HepG2 (cell line): ENCODE measurements at regions not wholly inside any gene's neighbourhood (a gene's known extent, or its start where the extent isn't known, plus 50 kb on each side); places are given as distances from the start of the nearest gene placed in this dataset.

Experiments used
- BHLHE40 ChIP-seq: IDR thresholded peaks from 2 replicates; pipeline ENCODE4 v1.6.1; 2011; ENCODE audit warnings: low read length, improper control_type of control experiment
- CREB1 ChIP-seq, 2 experiments: fragments of 450-650 bp in 1 of 2; IDR thresholded peaks; 2 replicates each; pipeline ENCODE4 v1.6.1; 2016 to 2017; ENCODE audit warnings: control low read depth in 1 of 2, mild to moderate bottlenecking in 1 of 2, missing compliant biosample characterization in 1 of 2, missing genetic modification characterization in 1 of 2
- GLI4 ChIP-seq: sonication (generic); formaldehyde crosslinking; IDR thresholded peaks from 2 replicates; pipeline ENCODE4 v1.5.1; 2020; ENCODE audit warnings: missing genetic modification reagents, mild to moderate bottlenecking, moderate library complexity, borderline replicate concordance
- MTF2 ChIP-seq: sonication (generic); formaldehyde crosslinking; IDR thresholded peaks from 2 replicates; pipeline ENCODE4 v1.5.0; 2020; ENCODE audit warnings: missing genetic modification reagents, borderline replicate concordance
- NFRKB ChIP-seq: fragments of 450-650 bp; IDR thresholded peaks from 2 replicates; pipeline ENCODE4 v1.6.1; 2017
- NR2F6 ChIP-seq, 2 experiments: IDR thresholded peaks; 2 replicates each; pipeline ENCODE4 v1.6.1; 2016; ENCODE audit warnings: antibody characterized with exemption in 1 of 2, mild to moderate bottlenecking in 1 of 2
- PITX1 ChIP-seq: sonication (generic); formaldehyde crosslinking; IDR thresholded peaks from 2 replicates; pipeline ENCODE4 v1.5.1; 2020; ENCODE audit warnings: mild to moderate bottlenecking, missing genetic modification reagents
- RBAK ChIP-seq: sonication (generic); formaldehyde crosslinking; IDR thresholded peaks from 2 replicates; pipeline ENCODE4 v1.5.1; 2020; ENCODE audit warnings: mild to moderate bottlenecking, missing genetic modification reagents
- SALL1 ChIP-seq: sonication (generic); formaldehyde crosslinking; IDR thresholded peaks from 2 replicates; pipeline ENCODE4 v1.8.0; 2022; ENCODE audit warnings: mild to moderate bottlenecking, missing genetic modification reagents
- SMARCC2 ChIP-seq: fragments of 450-650 bp; IDR thresholded peaks from 2 replicates; pipeline ENCODE4 v1.6.1; 2017; ENCODE audit warnings: antibody characterized with exemption, mild to moderate bottlenecking
- TAF1 ChIP-seq: sonication (generic); formaldehyde crosslinking; IDR thresholded peaks from 2 replicates; pipeline ENCODE4 v1.4.0; 2020; ENCODE audit warnings: missing genetic modification reagents
- ZFAT ChIP-seq: sonication (generic); formaldehyde crosslinking; conservative IDR thresholded peaks from 2 replicates; pipeline ENCODE4 v1.8.1; 2023; ENCODE audit warnings: missing genetic modification reagents, inconsistent platforms
- ZFP36L1 ChIP-seq: sonication (generic); formaldehyde crosslinking; IDR thresholded peaks from 2 replicates; pipeline ENCODE4 v1.8.0; 2022; ENCODE audit warnings: mild to moderate bottlenecking, missing genetic modification reagents, moderate library complexity
- ZNF616 ChIP-seq: sonication (generic); formaldehyde crosslinking; IDR thresholded peaks from 2 replicates; pipeline ENCODE4 v1.5.0; 2020; ENCODE audit warnings: low read depth, mild to moderate bottlenecking, missing genetic modification reagents
- ZNF788 ChIP-seq: sonication (generic); formaldehyde crosslinking; IDR thresholded peaks from 2 replicates; pipeline ENCODE4 v1.5.0; 2020; ENCODE audit warnings: mild to moderate bottlenecking, missing genetic modification reagents, borderline replicate concordance
- ZSCAN9 ChIP-seq: IDR thresholded peaks from 2 replicates; pipeline ENCODE4 v1.6.1; 2016; ENCODE audit warnings: borderline replicate concordance
- TF ChIP-seq, protein P1 (sequence below): sonication (generic); formaldehyde crosslinking; IDR thresholded peaks from 2 replicates; pipeline ENCODE4 v1.4.0; 2020; ENCODE audit warnings: missing genetic modification reagents, mild to moderate bottlenecking, borderline replicate concordance
- TF ChIP-seq, protein P2 (sequence below): sonication (generic); formaldehyde crosslinking; IDR thresholded peaks from 2 replicates; pipeline ENCODE4 v1.5.0; 2020; ENCODE audit warnings: missing genetic modification reagents
- TF ChIP-seq, protein P3 (sequence below): sonication (generic); formaldehyde crosslinking; IDR thresholded peaks from 2 replicates; pipeline ENCODE4 v1.8.0; 2022; ENCODE audit warnings: missing genetic modification reagents, mild to moderate bottlenecking, inconsistent platforms, borderline replicate concordance
- TF ChIP-seq, protein P4 (sequence below): sonication (generic); formaldehyde crosslinking; IDR thresholded peaks from 2 replicates; pipeline ENCODE4 v1.9.0; 2022; ENCODE audit warnings: missing genetic modification reagents, mild to moderate bottlenecking, borderline replicate concordance
- TF ChIP-seq, protein P5 (sequence below): sonication (generic); formaldehyde crosslinking; IDR thresholded peaks from 2 replicates; pipeline ENCODE4 v1.9.0; 2021; ENCODE audit warnings: missing genetic modification reagents, mild to moderate bottlenecking, borderline replicate concordance

DNA sequence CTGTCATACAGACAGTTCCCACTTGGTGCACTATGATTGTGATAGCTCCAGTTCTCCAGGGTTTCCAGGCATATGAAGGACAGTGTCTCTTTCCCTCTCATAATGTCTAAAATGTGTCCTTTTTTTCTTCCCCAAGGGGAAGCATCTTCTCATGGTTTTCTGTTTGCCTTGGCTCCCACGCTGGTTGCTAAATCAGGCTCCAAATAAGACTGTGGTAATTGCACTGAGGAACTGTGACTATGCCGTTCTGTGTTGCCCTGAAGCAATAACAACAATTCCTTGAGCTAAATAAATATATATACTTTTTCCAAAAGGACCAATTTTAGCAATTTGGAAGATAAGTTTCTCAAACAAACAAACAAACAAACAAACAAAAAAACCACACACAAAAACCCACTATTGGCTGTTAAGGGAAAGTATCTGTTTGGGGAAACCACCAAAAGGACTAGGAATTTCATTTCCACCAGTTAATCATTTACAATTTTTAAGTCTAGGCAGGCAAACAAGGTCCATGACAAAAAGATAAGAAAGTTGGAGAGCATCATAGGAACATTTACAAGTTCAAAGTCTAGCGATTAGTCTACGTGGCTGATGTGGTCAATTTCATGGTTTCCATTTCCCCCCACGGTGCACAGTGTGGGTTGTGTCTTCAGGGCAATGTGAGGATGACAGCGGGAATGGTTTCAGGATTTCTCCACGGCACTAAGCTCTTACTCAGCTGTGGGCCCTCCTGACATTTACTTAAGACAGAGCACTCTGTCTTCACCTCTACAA lies 62.4 kb downstream of the THNSL1 start (continued):
- TF ChIP-seq, protein P1, sequence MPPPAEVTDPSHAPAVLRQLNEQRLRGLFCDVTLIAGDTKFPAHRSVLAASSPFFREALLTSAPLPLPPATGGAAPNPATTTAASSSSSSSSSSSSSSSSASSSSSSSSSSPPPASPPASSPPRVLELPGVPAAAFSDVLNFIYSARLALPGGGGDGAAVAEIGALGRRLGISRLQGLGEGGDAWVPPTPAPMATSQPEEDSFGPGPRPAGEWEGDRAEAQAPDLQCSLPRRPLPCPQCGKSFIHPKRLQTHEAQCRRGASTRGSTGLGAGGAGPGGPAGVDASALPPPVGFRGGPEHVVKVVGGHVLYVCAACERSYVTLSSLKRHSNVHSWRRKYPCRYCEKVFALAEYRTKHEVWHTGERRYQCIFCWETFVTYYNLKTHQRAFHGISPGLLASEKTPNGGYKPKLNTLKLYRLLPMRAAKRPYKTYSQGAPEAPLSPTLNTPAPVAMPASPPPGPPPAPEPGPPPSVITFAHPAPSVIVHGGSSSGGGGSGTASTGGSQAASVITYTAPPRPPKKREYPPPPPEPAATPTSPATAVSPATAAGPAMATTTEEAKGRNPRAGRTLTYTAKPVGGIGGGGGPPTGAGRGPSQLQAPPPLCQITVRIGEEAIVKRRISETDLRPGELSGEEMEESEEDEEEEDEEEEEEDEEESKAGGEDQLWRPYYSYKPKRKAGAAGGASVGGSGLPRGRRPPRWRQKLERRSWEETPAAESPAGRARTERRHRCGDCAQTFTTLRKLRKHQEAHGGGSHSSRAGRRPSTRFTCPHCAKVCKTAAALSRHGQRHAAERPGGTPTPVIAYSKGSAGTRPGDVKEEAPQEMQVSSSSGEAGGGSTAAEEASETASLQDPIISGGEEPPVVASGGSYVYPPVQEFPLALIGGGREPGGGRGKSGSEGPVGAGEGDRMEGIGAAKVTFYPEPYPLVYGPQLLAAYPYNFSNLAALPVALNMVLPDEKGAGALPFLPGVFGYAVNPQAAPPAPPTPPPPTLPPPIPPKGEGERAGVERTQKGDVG, result no peak
- TF ChIP-seq CREB1 (IDR thresholded peaks at IDR 0.05) (0 out of 2 replicates have a peak, but pooled peaks have one; percentile 31), CREB1 (CRISPR knock-in tag; IDR thresholded peaks at IDR 0.05) (peak; percentile 52; the same call in 1 of the 2 replicates), NR2F6 (IDR thresholded peaks at IDR 0.05) (no peak), NR2F6 (CRISPR knock-in tag; IDR thresholded peaks at IDR 0.05) (no peak), ZNF788 (no peak), SMARCC2 (no peak), RBAK (CRISPR knock-in tag) (no peak), PITX1 (CRISPR knock-in tag) (0 out of 2 replicates have a peak, but pooled peaks have one; percentile 40), ZFAT (CRISPR knock-in tag) (no peak), BHLHE40 (no peak), ZNF616 (CRISPR knock-in tag) (no peak), ZSCAN9 (no peak), MTF2 (CRISPR knock-in tag) (no peak), GLI4 (no peak), TAF1 (no peak), SALL1 (CRISPR knock-in tag) (peak; percentile 80), NFRKB (no peak), ZFP36L1 (no peak)
- TF ChIP-seq, protein P2, sequence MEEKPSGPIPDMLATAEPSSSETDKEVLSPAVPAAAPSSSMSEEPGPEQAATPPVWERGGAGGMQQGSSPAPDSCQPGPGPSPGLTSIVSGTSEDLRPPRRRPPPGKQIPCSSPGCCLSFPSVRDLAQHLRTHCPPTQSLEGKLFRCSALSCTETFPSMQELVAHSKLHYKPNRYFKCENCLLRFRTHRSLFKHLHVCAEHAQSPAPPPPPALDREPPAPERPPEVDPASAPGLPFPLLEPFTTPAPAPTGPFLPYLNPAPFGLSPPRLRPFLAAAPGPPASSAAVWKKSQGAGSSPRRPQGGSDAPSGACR (CRISPR knock-in tag), result no peak
- TF ChIP-seq, protein P3, sequence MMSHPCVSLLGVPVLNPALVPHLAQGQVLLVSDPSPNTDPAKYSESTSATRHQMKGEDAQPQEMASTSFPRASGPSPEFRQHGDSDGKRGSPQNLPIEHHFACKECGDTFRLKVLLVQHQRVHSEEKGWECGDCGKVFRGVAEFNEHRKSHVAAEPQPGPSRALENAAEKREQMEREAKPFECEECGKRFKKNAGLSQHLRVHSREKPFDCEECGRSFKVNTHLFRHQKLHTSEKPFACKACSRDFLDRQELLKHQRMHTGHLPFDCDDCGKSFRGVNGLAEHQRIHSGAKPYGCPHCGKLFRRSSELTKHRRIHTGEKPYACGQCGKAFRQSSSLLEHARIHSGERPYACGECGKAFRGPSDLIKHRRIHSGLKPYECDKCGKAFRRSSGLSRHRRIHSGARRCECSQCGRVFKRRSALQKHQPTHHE (CRISPR knock-in tag), result no peak
- TF ChIP-seq, protein P4, sequence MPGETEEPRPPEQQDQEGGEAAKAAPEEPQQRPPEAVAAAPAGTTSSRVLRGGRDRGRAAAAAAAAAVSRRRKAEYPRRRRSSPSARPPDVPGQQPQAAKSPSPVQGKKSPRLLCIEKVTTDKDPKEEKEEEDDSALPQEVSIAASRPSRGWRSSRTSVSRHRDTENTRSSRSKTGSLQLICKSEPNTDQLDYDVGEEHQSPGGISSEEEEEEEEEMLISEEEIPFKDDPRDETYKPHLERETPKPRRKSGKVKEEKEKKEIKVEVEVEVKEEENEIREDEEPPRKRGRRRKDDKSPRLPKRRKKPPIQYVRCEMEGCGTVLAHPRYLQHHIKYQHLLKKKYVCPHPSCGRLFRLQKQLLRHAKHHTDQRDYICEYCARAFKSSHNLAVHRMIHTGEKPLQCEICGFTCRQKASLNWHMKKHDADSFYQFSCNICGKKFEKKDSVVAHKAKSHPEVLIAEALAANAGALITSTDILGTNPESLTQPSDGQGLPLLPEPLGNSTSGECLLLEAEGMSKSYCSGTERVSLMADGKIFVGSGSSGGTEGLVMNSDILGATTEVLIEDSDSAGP (CRISPR knock-in tag), result no peak
- TF ChIP-seq, protein P5, sequence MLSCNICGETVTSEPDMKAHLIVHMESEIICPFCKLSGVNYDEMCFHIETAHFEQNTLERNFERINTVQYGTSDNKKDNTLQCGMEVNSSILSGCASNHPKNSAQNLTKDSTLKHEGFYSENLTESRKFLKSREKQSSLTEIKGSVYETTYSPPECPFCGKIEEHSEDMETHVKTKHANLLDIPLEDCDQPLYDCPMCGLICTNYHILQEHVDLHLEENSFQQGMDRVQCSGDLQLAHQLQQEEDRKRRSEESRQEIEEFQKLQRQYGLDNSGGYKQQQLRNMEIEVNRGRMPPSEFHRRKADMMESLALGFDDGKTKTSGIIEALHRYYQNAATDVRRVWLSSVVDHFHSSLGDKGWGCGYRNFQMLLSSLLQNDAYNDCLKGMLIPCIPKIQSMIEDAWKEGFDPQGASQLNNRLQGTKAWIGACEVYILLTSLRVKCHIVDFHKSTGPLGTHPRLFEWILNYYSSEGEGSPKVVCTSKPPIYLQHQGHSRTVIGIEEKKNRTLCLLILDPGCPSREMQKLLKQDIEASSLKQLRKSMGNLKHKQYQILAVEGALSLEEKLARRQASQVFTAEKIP (CRISPR knock-in tag), result no peak
